GM21576 (cell line): ENCODE measurements at regions not wholly inside any gene's neighbourhood (a gene's known extent, or its start where the extent isn't known, plus 50 kb on each side); places are given as distances from the start of the nearest gene placed in this dataset.
"Not testable (repeated sequence)": the region's sequence is repeated elsewhere in the genome, so short reads cannot be mapped to it uniquely, and the experiment has no call there.

ENCODE experiments used
- ATAC-seq: cut with Tn5 transposase; IDR thresholded peaks from one replicate; pipeline ENCODE4 v1.9.1; 2021; ENCODE audit warnings: mild to moderate bottlenecking, moderate library complexity; ENCODE audit not compliant: unreplicated experiment

GRCh38 chr12:70008944-70009343 is 183.9 kb downstream of the MYRFL start:
- ATAC-seq = no peak

DNA sequence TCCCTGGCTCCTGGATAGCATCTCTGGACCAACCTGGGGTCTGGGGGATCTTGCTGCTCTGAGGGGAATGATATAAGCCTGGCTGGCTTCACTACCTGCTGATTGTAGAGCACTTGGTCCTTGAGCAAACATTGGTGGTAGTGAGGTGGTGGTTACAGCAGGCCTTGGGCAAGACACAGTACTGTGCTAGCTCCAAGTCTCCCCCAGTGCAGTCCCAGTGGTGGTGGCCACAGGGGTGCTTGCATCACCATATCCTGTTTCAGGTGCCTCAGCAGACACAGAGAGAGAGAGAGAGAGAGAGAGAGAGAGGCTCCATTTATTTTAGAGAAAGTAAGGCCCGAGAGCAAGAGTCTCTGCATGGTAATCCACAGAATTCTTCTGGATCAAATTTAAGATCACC is 186.3 kb downstream of the MYRFL start:
- no peak for ATAC-seq

- not testable (repeated sequence) for ATAC-seq
Observed at GRCh38 chr12:70013016-70013415, 188.0 kb downstream of the MYRFL start.

DNA sequence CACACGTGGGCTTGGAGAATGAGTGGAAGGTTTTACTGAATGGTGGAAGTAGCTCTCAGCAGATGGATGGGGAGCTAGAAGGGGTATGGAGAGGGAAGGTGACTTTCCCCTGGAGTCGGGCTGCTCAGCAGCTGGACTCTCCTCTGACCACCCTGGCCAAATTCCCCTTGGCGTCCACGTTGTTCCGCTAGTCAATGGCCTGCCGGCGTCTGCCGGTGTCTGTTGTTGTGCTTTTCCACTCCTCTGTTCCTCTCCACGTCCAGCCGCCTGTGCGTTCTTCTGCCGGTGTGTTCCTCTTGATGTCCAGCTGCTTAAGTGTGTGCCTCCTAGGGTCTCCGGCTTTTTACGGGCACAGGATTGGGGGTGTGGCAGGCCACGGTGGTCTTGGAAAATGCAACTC is 203.5 kb downstream of the MYRFL start:
- no peak for ATAC-seq

- ATAC-seq = no peak
Observed at GRCh38 chr12:70028918-70029317, 203.9 kb downstream of the MYRFL start.

DNA sequence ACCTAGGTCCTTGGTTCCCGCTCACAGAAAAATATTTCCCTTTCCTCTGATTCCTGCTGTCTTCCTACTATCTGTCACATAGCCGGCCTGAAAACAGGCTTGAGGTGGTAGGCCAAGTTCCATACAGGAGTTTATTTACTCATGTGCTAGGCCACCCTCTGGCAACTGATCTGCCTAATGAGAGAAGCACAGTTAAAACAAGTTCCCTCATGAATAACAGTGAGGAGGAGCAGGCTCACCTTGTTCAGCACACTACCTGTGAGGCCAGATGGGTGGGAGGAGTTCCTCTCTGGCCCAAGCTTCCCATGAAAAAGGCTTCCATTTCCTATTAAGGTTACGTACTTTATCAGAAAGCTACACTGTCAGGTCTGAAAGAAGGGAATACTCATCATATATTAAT is 206.0 kb downstream of the MYRFL start:
- ATAC-seq = no peak

GRCh38 chr12:70032076-70032475 is 207.0 kb downstream of the MYRFL start:
- ATAC-seq = no peak

GRCh38 chr12:70033310-70033709 is 208.3 kb downstream of the MYRFL start:
- no peak for ATAC-seq

- ATAC-seq = no peak
Observed at GRCh38 chr12:70040141-70040540, 203.1 kb upstream of the CNOT2 start.

DNA sequence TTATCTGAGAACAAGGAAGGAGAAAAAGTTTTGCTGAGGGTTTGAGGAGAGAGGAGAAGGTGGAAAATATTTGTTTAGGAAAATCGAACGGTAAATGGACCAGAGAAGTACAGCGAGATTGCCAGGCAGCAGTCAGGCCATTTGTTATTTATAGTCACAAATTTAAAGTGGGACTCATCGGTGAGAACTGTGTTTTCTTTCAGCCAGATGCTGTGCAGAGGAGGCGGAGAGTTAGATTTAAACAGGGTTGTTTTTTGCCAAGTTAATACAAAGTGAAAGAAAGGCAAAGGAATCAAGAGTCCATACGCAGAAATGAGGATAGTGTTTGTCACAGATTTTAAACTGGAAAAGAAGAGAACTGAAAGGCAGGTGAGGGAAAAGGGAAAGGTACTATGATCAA is 200.6 kb upstream of the CNOT2 start:
- no peak for ATAC-seq

- ATAC-seq = no peak
Observed at GRCh38 chr12:70043490-70044138, 199.6 kb upstream of the CNOT2 start.

- no peak for ATAC-seq
Observed at GRCh38 chr12:70044167-70044566, 199.1 kb upstream of the CNOT2 start.

GRCh38 chr12:70045036-70045435 is 198.2 kb upstream of the CNOT2 start:
- ATAC-seq = no peak

GRCh38 chr12:70045514-70045913 is 197.7 kb upstream of the CNOT2 start:
- ATAC-seq = no peak

DNA sequence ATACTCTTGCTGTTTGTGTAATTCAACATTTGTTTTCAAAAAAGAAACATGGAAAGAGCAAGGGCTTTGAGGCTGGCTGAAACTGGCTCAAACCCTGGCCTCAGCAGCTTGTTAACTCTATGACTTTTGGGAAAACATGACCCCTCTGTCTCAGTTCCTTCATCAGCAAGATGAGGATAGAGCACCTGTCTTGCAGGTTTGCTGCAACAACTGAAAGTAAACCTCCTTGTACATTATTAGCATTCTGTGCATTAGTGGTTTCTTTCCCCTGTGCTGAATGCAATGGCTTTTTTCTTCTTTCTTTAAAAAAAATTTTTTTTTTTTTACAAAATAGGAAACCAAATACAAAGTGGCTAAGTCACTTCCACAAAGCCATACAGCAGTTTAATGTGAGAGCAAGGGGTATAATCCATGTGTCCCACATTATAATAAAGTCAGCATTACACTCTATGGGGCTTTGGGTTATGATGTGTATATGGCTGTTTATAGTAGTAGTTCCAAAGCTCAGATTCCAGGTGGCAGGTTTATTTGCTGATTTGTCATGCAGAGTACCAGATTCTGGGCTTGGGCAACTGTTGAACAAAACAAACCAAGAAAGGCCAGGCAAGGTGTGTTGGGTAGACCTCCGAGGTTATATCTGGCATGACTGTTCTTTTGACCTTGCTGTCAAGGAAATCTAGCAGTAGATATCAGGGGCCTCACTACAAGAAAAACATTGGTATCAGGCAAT is 194.5 kb upstream of the CNOT2 start:
- ATAC-seq = no peak

GRCh38 chr12:70049596-70050360 is 193.5 kb upstream of the CNOT2 start:
- ATAC-seq = peak; percentile 92

DNA sequence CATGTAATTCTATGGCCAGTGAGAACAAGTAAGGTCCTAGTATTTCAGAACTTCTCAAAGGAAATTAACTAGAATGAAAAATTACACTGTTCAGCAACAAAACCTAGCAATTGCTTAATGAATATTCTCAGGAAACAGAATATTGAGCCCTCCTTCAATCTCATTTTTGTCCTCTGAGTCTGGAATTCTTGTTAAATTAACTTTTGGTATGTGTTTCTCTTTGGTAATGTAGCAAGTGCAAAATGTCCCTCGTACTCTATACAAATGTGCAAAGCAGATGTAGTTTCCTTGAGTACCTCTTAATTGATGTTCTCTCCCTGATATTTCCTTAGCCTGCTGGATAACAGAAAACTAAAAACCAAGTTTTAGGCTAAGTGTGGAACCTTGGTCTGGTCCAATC is 190.8 kb upstream of the CNOT2 start:
- ATAC-seq = no peak

DNA sequence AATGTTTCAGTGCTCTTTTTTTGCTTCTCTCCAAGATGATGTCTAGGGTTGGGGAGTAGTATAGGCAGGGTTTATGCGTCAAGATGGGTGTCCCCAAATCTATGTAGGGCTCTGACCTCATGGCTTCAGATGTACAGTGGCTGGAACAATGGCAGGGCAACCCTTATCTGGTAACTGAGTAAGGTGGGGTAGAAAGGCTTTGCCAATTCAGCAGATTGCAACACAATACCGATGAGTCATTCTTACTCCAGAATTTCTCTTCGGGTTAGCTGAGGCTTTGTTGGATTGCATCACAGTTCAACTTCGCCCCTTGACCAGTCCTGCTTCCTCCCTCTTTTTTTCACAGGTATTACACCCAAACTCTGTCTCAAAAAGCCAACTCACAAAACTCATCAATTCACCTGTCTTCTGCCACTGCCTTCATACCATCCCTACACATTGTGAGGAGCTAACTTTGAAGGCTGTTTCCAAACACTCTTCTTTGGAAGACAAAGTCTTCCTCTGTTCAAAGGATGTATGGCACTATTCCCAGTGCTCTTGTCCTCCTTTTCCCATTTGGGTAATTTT is 190.2 kb upstream of the CNOT2 start:
- ATAC-seq = no peak

DNA sequence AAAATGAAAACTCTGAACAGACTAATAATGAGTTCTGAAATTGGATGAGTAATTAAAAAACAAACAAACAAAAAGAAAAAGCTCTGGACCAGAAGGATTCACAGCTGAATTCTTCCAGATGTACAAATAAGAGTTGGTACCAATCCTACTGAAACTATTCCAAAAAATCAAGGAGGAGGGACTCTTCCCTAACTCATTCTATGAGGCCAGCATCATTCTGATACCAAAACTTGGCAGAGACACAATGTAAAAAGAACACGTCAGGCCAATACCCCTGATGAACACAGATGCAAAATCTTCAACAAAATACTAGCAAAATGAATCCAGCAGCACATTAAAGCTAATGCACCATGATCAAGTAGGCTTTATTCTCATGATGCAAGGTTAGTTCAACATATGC is 183.9 kb upstream of the CNOT2 start:
- no peak for ATAC-seq

DNA sequence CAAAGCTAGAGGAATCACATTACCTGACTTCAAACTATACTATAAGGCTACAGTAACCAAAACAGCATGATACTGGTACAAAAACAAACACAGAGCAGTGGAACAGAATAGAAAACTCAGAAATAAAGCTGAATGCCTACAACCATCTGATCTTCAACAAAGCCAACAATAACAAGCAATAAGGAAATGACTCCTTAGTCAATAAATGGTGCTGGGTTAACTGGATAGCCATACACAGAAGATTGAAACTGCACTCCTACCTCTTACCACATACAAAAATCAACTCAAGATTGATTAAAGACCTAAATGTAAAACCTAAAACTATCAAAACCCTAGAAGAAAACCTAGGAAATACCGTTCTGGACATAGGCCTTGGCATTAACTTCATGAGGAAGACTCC is 182.6 kb upstream of the CNOT2 start:
- no peak for ATAC-seq

GRCh38 chr12:70068743-70069142 is 174.5 kb upstream of the CNOT2 start:
- no peak for ATAC-seq
